ENCODE measurements at regions not wholly inside any gene's neighbourhood (a gene's known extent, or its start where the extent isn't known, plus 50 kb on each side); places are given as distances from the start of the nearest gene placed in this dataset.

GRCh38 chr1:38126970-38127369 is 80.4 kb upstream of the POU3F1 start:
- TF ChIP-seq CTCF (IDR thresholded peaks at IDR 0.05; ENCODE audit: insufficient read depth, low read depth, low read length, missing control alignments), result no peak
- DNase-seq (ENCODE audit: low read depth), result no peak
- no peak overlapping the region for H3K4me3 ChIP-seq (ENCODE audit: low read depth, low read length)

- DNase-seq (ENCODE audit: low read depth), result no peak
- no peak for TF ChIP-seq CTCF (IDR thresholded peaks at IDR 0.05; ENCODE audit: insufficient read depth, low read depth, low read length, missing control alignments)
- no peak overlapping the region for H3K4me3 ChIP-seq (ENCODE audit: low read depth, low read length)
These were observed 79.4 kb upstream of the POU3F1 start for GRCh38 chr1:38125837-38126520.

DNA sequence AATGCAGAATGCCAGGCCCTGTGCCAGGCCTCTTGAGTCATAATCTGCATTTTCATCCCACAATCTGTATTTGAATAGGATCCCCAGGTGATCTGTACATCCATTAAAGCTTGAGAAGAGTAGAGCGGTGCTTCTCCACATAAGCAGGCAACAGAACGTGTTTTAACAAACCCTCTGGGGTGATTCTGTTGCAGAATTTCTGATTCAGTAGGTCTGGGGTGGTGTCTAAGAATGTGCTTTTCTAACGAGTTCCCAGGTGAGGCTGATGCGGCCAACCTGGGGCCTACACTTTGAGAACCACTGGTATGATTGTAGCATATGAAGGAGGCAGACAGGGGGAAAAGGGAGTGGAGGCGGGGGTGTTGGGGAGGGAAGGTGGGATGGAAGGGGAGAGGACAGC is 78.4 kb upstream of the POU3F1 start:
- TF ChIP-seq CTCF (IDR thresholded peaks at IDR 0.05; ENCODE audit: insufficient read depth, low read depth, low read length, missing control alignments), result no peak
- H3K4me3 ChIP-seq (ENCODE audit: low read depth, low read length), result no peak overlapping the region
- no peak for DNase-seq (ENCODE audit: low read depth)

- no peak for DNase-seq (ENCODE audit: low read depth)
- TF ChIP-seq CTCF (IDR thresholded peaks at IDR 0.05; ENCODE audit: insufficient read depth, low read depth, low read length, missing control alignments), result no peak
- H3K4me3 ChIP-seq (ENCODE audit: low read depth, low read length), result no peak overlapping the region
These were observed 77.0 kb upstream of the POU3F1 start for GRCh38 chr1:38123356-38124135.

DNA sequence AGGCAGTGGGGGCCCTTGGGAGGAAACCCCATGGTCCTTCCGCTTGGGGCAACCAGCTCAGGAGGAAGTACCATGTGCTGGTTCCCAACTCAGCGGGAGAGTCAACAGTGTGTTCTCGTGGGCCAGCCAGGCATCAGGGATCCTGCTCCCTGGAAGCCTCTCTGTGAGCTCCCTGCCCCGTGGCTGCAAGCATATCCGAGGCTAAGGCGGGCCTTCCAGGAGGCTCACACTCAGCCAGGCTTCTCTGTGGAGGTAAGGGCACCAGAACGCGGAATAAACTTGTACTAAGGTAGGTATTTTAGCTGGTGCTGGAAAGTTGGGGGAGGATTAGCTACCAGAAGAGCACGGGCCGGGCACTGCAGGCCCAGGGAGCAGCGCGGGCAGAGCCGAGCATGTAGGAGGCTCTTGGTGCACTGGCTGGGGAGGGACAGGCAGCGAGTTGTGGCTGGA is 74.7 kb upstream of the POU3F1 start:
- TF ChIP-seq CTCF (IDR thresholded peaks at IDR 0.05; ENCODE audit: insufficient read depth, low read depth, low read length, missing control alignments), result no peak
- no peak overlapping the region for H3K4me3 ChIP-seq (ENCODE audit: low read depth, low read length)
- DNase-seq (ENCODE audit: low read depth), result no peak

DNA sequence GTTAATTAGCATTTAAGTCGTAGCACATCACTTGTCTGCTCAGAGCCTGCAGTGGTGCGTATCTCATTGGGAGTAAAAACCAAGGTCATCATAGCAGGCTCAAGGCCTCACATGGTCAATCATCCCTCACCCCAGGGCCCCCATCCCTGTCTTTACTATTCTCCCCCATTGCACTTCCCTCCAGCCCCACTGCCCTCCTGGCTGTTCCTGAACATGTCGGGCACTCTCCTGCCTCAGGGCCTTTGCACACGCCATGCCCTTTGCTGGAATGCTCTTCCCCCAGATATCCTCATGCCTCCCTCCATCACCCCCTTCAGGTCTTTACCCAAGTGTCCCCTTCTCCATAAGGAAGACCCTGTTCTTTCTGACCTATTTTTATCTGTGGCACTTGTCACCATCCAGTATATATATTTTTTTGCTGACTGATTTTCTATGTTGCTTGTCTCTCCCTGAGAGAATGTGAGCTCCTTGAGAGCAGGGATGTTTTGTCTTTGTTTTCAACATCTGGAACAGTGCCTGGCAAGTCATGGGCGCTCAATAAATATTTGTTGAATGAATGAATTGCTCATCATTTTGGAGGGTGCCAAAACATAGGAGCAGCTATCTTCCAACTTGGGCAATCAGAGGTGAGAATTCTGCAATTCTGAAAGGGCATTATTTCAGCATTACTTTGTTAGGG is 74.1 kb upstream of the POU3F1 start:
- no peak for TF ChIP-seq CTCF (IDR thresholded peaks at IDR 0.05; ENCODE audit: insufficient read depth, low read depth, low read length, missing control alignments)
- H3K4me3 ChIP-seq (ENCODE audit: low read depth, low read length), result no peak overlapping the region
- DNase-seq (ENCODE audit: low read depth), result no peak

Measured in GM12865 (cell line).